ENCODE measurements at regions not wholly inside any gene's neighbourhood (a gene's known extent, or its start where the extent isn't known, plus 50 kb on each side); places are given as distances from the start of the nearest gene placed in this dataset.
"Not testable (repeated sequence)": the region's sequence is repeated elsewhere in the genome, so short reads cannot be mapped to it uniquely, and the experiment has no call there.

DNA sequence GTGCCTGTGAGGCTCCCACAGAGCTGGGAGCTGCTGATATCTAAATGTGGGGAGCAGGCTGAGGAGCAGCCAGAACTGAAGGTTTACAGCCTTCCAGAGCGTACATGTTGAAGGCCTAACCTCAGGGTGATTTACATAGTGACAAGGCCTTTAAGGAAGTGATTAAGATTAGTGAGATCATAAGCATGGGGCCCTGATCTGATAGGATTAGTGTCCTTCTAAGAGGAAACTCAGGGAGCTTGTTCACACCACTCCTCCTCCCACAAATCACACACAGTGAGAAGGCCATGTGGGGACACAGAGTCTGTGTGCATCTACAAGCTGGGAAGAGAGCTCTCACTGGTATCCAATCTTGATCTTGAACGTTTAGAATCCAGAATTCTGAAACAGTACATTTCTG, 92.3 kb upstream of the NBPF6 start:
- Histone ChIP-seq H3K27me3 (ENCODE audit: control insufficient read depth, insufficient read depth, low read length) (no peaks in the 10 kb centered on the region), H3K36me3 (ENCODE audit: control insufficient read depth, insufficient read depth, low read length) (no peaks in the 10 kb centered on the region), H3K4me3 (ENCODE audit: low read depth, low read length) (no peak overlapping the region)
- no peak for DNase-seq (ENCODE audit: low read depth)
- TF ChIP-seq, protein P1, sequence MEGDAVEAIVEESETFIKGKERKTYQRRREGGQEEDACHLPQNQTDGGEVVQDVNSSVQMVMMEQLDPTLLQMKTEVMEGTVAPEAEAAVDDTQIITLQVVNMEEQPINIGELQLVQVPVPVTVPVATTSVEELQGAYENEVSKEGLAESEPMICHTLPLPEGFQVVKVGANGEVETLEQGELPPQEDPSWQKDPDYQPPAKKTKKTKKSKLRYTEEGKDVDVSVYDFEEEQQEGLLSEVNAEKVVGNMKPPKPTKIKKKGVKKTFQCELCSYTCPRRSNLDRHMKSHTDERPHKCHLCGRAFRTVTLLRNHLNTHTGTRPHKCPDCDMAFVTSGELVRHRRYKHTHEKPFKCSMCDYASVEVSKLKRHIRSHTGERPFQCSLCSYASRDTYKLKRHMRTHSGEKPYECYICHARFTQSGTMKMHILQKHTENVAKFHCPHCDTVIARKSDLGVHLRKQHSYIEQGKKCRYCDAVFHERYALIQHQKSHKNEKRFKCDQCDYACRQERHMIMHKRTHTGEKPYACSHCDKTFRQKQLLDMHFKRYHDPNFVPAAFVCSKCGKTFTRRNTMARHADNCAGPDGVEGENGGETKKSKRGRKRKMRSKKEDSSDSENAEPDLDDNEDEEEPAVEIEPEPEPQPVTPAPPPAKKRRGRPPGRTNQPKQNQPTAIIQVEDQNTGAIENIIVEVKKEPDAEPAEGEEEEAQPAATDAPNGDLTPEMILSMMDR (IDR thresholded peaks at IDR 0.05; ENCODE audit: insufficient read depth, low read length, poor library complexity, severe bottlenecking): no peak

- H3K27me3 ChIP-seq (ENCODE audit: control insufficient read depth, insufficient read depth, low read length); H3K36me3 ChIP-seq (ENCODE audit: control insufficient read depth, insufficient read depth, low read length); DNase-seq (ENCODE audit: low read depth); H3K4me3 ChIP-seq (ENCODE audit: low read depth, low read length): not testable (repeated sequence)
Observed at GRCh38 chr1:108380059-108380832, 69.9 kb upstream of the NBPF6 start.
